Stimulated activated CD4-positive, alpha-beta T cell treated with anti-CD3 and anti-CD28 coated beads, TNF-alpha, amount 100 ng/mL, for 48 hours (primary cell): ENCODE measurements at regions not wholly inside any gene's neighbourhood (a gene's known extent, or its start where the extent isn't known, plus 50 kb on each side); places are given as distances from the start of the nearest gene placed in this dataset.

Source experiments
- DNase-seq, 3 donors: peaks; one replicate each; pipeline ENCODE4 v3.0.0-alpha.2; 2020; ENCODE audit warnings: low read depth in 3 of 3

- DNase-seq, result no peak
Observed at GRCh38 chr2:14907014-14907612, 274.6 kb downstream of the LRATD1 start.

DNA sequence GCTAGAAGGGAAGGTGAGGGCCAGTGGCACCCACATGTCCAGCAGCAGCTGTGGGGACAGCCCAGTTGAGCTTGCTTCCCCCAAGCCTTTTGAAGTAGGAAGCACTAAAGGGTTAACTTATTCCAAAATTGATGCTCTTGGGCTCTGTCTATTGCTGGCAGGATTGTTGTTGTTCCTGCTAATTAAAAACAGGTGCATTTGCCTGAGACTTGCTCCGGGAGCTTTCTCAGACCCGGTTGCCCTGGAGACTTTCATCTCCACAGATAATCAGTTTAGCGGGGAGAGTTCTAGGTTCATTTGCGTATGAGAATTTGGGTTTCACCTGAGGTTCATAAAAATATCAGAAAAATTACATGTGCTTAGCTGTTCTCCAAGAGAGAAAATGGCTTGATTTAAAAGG is 277.3 kb downstream of the LRATD1 start:
- no peak for DNase-seq

GRCh38 chr2:14910654-14911053 is 278.1 kb downstream of the LRATD1 start:
- DNase-seq, result no peak

DNA sequence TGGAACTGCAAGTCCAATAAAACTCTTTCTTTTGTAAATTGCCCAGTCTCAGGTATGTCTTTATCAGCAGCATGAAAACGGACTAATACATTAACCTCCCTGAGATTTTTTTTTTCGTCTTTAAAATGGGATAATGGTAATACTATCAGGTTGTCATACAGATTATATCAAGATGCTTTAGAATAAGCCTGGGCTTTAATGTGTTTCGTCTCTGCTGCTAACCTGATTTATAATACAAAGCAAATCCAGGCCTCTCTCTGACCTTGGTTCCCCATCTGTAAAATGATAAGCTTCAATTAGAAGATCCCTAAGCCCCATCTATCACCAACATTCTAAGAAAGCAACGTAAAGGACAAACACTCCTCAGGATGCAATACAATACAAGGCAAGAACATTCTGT is 283.5 kb downstream of the LRATD1 start:
- no peak for DNase-seq

GRCh38 chr2:14923820-14924580 is 291.5 kb downstream of the LRATD1 start:
- no peak for DNase-seq

- DNase-seq, result no peak
Observed at GRCh38 chr2:14925471-14925870, 293.0 kb downstream of the LRATD1 start.

- no peak for DNase-seq
Observed at GRCh38 chr2:14927021-14927564, 294.6 kb downstream of the LRATD1 start.

GRCh38 chr2:14928056-14928455 is 295.5 kb downstream of the LRATD1 start:
- no peak for DNase-seq

GRCh38 chr2:14930441-14930840 is 297.9 kb downstream of the LRATD1 start:
- no peak for DNase-seq

GRCh38 chr2:14932285-14932684 is 299.8 kb downstream of the LRATD1 start:
- no peak for DNase-seq

GRCh38 chr2:14933753-14934152 is 301.2 kb downstream of the LRATD1 start:
- no peak for DNase-seq

- no peak for DNase-seq
Observed at GRCh38 chr2:14936426-14936825, 303.9 kb downstream of the LRATD1 start.

- no peak for DNase-seq
Observed at GRCh38 chr2:14937336-14937735, 304.8 kb downstream of the LRATD1 start.

GRCh38 chr2:14941151-14941631 is 308.7 kb downstream of the LRATD1 start:
- DNase-seq, result no peak

DNA sequence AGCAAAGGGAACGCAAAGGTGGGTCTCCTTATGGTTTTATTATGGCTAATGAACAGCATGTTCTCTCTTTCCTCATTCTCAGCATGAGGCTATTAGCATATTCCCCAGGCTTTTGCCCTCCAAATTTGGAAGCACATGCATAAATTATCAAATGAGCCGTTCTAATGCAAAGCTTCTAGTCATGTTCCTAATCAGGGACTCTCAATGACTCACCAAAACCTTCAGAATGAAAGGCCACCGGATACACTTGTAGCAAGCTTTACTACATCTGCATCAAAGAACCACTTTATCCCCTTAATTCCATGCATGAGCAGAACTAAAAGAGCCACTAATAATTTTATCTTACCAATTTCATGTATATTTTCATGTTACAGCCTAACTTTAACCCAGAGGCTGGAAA is 310.5 kb downstream of the LRATD1 start:
- no peak for DNase-seq

DNA sequence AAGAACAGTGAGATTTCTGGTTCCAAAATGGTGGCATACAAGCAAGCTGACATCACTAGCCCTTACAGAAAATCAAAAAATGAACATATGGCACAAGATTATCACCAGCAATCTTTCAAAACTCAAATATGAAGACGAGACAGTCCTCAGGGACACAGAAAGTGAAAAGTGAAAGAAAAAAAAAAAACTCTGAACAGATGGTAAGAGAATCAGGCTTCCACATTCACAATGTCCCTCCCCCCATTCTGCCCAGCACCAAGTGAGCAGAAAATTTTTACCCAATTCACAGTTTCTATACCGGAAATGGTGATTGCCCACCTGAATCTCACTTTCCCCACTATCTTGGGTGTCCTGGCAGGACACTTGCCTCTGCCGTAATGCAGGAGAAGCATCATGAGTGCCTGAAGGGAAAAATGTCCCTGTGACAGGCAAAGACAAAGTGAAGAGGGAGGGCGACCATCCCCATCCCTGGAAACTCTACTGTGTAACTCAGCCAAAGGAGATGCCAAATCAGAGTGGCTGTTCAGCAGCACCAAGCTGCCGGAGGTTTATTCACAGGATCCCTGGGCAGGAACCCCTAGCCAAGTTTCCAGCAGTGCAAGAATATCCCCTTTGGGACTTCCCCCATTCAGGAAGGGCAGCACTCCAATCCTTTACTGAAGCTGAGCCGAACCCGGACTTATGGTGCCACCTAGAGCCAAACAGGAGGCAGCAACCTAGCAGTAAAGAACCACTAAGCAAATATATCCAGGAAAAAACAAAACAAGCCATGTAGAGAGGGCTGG is 312.2 kb downstream of the LRATD1 start:
- no peak for DNase-seq

DNA sequence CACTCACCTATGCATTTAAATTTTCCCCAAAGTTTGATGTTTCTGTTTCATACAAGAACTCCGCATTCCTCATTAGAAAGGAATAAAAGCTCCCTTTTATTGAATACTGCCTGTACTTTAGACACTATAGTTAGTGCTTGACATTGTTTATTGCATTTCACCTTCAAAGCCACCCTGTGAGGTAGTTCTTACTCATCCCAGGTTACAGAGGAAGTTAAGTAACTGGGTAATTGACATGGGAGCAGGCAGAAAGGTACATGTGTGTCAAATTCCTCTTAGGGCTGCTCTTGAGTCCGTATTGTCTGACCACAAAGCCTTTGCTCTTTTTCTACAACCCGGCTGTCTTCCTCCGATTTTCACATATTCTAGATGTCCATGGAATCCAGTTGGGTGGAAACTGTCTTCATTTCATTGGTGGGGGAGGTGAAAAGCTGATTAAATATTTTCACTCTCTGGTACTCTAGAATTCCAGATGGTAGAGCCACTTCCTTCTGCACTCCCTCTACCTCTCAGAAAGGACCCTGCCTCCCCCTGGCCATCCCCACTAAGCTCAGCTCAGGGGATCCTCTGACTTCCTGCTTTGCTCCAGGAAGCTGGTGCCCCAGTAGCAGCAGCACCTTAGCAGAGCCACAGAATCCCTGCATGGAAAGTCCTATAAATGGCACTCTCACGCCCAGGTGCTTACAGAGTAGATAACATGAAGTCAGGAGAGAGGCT is 319.2 kb downstream of the LRATD1 start:
- DNase-seq, result no peak

- no peak for DNase-seq
Observed at GRCh38 chr2:14952400-14952963, 320.0 kb downstream of the LRATD1 start.

- no peak for DNase-seq
Observed at GRCh38 chr2:14960686-14961324, 328.3 kb downstream of the LRATD1 start.

- no peak for DNase-seq
Observed at GRCh38 chr2:14967729-14968128, 335.2 kb downstream of the LRATD1 start.

DNA sequence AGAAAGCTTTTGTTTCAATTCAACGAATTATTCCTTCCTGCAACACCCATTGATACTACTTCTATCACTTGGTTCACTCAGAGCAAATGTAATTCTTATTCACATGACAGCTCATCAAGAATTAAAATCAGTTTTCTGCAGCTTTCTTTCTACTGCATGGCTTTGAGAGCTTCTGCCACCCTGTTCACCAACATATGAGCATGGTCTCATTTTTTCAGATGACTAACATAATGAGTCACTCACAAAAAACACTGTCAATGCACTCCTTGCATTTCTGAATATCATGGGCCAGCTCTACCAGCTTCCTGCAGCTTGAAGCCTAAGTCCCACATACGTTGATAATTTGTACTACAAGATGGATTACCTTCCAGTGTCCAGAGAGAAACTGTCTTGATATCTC is 342.9 kb downstream of the LRATD1 start:
- DNase-seq, result no peak
